ENCODE measurements at regions not wholly inside any gene's neighbourhood (a gene's known extent, or its start where the extent isn't known, plus 50 kb on each side); places are given as distances from the start of the nearest gene placed in this dataset.

DNA sequence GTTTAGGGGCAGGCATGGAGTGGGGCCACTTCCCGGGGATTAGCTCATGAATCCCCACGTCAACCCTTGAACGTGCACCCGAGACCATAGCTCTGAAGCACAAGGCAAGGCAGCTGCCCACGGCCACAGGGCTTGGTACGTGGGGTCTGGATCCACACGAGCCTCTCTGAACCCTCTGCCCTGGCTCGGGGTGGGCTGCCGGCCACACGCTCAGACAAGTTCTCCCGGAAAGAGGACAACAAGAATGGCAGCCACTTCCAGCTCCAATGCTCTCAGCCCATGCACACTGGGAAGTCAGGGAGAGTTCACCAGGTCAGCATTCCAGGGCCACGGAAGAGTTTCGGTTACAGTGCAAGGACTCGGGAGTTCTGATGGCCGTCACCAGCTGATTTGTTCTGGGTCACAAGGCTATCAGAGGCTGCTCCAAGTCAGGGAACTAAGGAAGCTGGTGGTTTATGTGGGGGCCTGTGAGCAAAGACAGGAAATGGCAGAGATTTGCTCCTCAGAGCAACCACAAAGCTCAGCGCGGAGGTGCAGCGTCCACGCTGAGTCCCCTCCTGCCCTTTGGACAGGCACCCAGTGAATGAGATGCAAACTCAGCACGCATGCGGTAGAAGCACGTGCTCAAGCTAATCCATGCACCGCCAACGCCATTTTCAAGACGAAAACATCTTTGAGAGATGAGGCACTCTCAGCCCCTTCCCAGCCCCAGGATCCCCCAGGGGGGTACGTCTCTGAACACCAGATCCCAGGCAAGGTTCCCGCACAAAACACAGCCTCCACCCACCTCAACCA is 356.4 kb downstream of the FOXL1 start:
- no peak overlapping the region for H3K4me3 ChIP-seq (ENCODE audit: low read length in 2 of 2)
- peaks cover under 1 to 42% of the 10 kb centered on the region in 2 donors for H3K27me3 ChIP-seq (ENCODE audit: control insufficient read depth in 2 of 2, insufficient read depth in 1 of 2, low read length in 1 of 2)
- peaks cover 0 to 6% of the 10 kb centered on the region in 2 donors for H3K4me1 ChIP-seq (ENCODE audit: control insufficient read depth in 2 of 2, insufficient read depth in 2 of 2, low read length in 2 of 2)
- no peak overlapping the region for H3K27ac ChIP-seq (ENCODE audit: low read depth in 1 of 2, low read length in 1 of 2)
- no peak for DNase-seq (ENCODE audit: low read depth in 6 of 9, low spot score in 9 of 9)
- peaks cover 0 to 3% of the 10 kb centered on the region in 2 donors for H3K9me3 ChIP-seq (ENCODE audit: control insufficient read depth in 2 of 2, insufficient read depth in 1 of 2, low read length in 1 of 2)
- WGBS = 24% methylated on average over 27 of the region's 27 CpGs
- no peaks in the 10 kb centered on the region for H3K36me3 ChIP-seq (ENCODE audit: control insufficient read depth in 2 of 2, insufficient read depth in 2 of 2, low read length in 1 of 2)

DNA sequence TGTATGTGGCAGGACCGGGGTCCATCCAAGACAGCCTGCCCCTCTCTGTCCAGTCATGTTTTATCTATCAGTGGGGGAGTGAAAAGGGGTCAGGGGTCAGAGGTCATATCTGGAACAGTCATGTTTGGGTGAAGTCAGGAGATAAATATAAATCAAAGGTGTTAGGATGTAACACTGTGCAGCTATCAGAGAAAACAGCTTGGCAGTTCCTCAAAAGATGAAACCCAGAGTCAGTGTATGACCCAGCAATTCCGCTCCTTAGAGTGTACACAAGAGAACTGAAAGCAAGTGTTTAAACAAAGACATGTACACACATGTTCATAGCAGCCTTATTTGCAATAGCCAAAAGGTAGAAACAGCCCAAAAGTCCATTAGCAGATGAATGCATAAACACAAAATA is 361.3 kb downstream of the FOXL1 start:
- 98% methylated on average over 2 of the region's 2 CpGs for WGBS
- DNase-seq (ENCODE audit: low read depth in 6 of 9, low spot score in 9 of 9) = no peak
- H3K4me3 ChIP-seq (ENCODE audit: low read length in 2 of 2) = no peak overlapping the region
- peaks cover 0 to 20% of the 10 kb centered on the region in 2 donors for H3K27me3 ChIP-seq (ENCODE audit: control insufficient read depth in 2 of 2, insufficient read depth in 1 of 2, low read length in 1 of 2)
- H3K27ac ChIP-seq (ENCODE audit: low read depth in 1 of 2, low read length in 1 of 2) = no peak overlapping the region
- peaks cover 0 to 3% of the 10 kb centered on the region in 2 donors for H3K9me3 ChIP-seq (ENCODE audit: control insufficient read depth in 2 of 2, insufficient read depth in 1 of 2, low read length in 1 of 2)
- peaks cover 0 to 6% of the 10 kb centered on the region in 2 donors for H3K4me1 ChIP-seq (ENCODE audit: control insufficient read depth in 2 of 2, insufficient read depth in 2 of 2, low read length in 2 of 2)
- H3K36me3 ChIP-seq (ENCODE audit: control insufficient read depth in 2 of 2, insufficient read depth in 2 of 2, low read length in 1 of 2) = no peaks in the 10 kb centered on the region

DNA sequence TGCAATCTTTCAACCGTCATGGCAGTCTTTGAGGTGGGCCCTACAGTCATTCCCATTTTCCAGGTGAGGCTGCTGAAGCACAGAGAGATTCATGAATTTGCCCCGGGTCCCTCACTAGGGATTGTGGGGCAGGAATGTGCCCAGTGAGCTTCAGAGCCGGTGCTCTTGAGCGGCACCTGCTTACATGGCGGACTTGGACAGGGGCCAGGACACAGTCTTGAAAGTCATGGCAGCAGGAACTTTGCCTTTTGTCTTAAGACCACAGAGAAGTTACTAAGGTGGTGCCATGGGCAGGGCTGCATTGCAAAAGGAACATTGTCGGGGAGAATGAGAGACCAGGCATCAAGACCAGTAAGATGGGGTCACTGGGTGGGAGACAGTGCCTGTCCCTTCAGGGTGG is 363.4 kb downstream of the FOXL1 start:
- H3K27me3 ChIP-seq (ENCODE audit: control insufficient read depth in 2 of 2, insufficient read depth in 1 of 2, low read length in 1 of 2) = no peaks in the 10 kb centered on the region
- H3K9me3 ChIP-seq (ENCODE audit: control insufficient read depth in 2 of 2, insufficient read depth in 1 of 2, low read length in 1 of 2) = no peaks in the 10 kb centered on the region
- H3K4me3 ChIP-seq (ENCODE audit: low read length in 2 of 2) = no peak overlapping the region
- no peak overlapping the region for H3K27ac ChIP-seq (ENCODE audit: low read depth in 1 of 2, low read length in 1 of 2)
- 93% methylated on average over 6 of the region's 6 CpGs for WGBS
- no peaks in the 10 kb centered on the region for H3K36me3 ChIP-seq (ENCODE audit: control insufficient read depth in 2 of 2, insufficient read depth in 2 of 2, low read length in 1 of 2)
- DNase-seq (ENCODE audit: low read depth in 6 of 9, low spot score in 9 of 9) = no peak
- H3K4me1 ChIP-seq (ENCODE audit: control insufficient read depth in 2 of 2, insufficient read depth in 2 of 2, low read length in 2 of 2) = no peaks in the 10 kb centered on the region

DNA sequence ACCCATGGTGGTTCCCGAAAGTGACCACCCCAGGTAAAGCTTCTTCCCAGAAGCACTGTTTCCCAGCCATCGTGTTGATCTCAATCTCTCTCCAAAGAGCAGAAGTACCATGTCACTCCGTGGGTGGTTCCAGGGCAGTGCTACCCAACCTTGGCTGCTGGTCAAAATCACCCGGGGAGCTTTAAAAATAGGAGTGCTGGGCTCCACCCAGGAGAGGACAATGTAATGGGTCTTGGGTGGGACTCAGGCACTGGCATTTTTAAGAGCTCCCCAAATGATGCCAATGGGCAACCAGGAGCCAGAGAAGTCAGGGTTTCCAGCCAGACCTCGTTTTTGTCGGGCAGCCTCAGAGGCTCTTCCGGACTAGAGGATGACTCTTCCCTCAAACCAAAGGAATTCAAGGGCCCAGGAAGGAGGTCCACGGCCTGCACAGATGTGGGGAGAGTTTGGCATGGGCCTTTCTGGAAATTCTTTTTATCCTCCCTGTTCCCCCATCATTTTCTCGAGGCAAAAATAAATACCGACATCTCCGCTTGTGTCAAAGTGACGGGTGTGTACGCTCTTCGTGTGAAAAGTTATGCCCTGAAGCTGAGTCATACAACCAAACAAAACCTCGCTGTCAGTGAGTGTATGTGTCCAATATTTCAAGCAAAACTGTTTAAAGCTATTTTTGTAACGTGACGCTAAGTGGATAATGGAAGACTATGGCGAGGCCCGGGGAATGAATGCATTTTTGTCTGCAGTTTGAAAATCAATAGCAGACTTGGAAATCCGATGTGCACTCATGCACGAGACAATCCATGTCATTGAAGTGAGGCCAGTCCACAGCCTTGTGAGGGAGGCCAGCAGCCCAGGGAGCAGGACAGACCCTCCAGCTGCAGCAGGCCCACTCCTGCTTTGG is 364.1 kb downstream of the FOXL1 start:
- no peaks in the 10 kb centered on the region for H3K27me3 ChIP-seq (ENCODE audit: control insufficient read depth in 2 of 2, insufficient read depth in 1 of 2, low read length in 1 of 2)
- no peaks in the 10 kb centered on the region for H3K36me3 ChIP-seq (ENCODE audit: control insufficient read depth in 2 of 2, insufficient read depth in 2 of 2, low read length in 1 of 2)
- DNase-seq (ENCODE audit: low read depth in 6 of 9, low spot score in 9 of 9) = no peak
- 89% methylated on average over 21 of the region's 21 CpGs for WGBS
- no peak overlapping the region for H3K4me3 ChIP-seq (ENCODE audit: low read length in 2 of 2)
- no peak overlapping the region for H3K27ac ChIP-seq (ENCODE audit: low read depth in 1 of 2, low read length in 1 of 2)
- H3K9me3 ChIP-seq (ENCODE audit: control insufficient read depth in 2 of 2, insufficient read depth in 1 of 2, low read length in 1 of 2) = no peaks in the 10 kb centered on the region
- no peaks in the 10 kb centered on the region for H3K4me1 ChIP-seq (ENCODE audit: control insufficient read depth in 2 of 2, insufficient read depth in 2 of 2, low read length in 2 of 2)

DNA sequence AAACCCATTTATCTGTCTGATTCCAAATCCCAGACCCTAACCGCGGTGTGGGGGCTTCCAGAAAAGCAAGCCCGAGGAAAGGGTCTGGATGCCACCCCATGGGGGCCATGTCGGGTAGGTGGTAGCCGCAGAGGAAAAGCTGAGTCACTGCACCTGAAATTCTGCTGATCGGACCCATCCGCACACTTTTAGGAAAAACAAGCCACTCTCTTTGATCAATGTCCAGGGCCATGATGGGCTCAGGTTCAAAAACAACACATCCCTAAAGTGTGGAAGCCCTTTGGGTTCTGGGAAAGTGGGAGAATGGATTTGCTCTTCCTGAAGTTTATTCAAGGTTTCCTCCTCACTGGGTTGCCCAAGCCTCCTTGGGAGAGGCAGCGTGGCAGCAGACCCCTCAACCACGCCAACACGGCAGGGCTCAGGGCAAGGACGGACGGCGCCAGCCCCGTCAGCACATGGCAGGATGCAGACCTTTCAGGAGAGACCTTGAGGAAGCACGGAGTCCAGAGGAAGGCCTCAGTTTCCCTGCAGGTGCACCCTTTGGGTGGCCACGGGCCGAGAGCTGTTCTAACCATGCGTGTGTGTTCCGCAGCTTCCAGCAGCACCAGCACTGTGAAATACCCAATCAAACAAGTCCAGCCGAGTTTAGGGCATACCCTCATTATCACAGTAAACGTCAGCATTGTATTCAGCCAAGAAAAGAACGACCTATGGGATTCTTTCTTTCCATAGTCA is 367.0 kb downstream of the FOXL1 start:
- WGBS = 92% methylated on average over 22 of the region's 22 CpGs
- no peak for DNase-seq (ENCODE audit: low read depth in 6 of 9, low spot score in 9 of 9)
- H3K4me3 ChIP-seq (ENCODE audit: low read length in 2 of 2) = no peak overlapping the region
- H3K9me3 ChIP-seq (ENCODE audit: control insufficient read depth in 2 of 2, insufficient read depth in 1 of 2, low read length in 1 of 2) = no peaks in the 10 kb centered on the region
- H3K27me3 ChIP-seq (ENCODE audit: control insufficient read depth in 2 of 2, insufficient read depth in 1 of 2, low read length in 1 of 2) = no peaks in the 10 kb centered on the region
- H3K36me3 ChIP-seq (ENCODE audit: control insufficient read depth in 2 of 2, insufficient read depth in 2 of 2, low read length in 1 of 2) = no peaks in the 10 kb centered on the region
- peaks cover 0 to 8% of the 10 kb centered on the region in 2 donors for H3K4me1 ChIP-seq (ENCODE audit: control insufficient read depth in 2 of 2, insufficient read depth in 2 of 2, low read length in 2 of 2)
- no peak overlapping the region for H3K27ac ChIP-seq (ENCODE audit: low read depth in 1 of 2, low read length in 1 of 2)

DNA sequence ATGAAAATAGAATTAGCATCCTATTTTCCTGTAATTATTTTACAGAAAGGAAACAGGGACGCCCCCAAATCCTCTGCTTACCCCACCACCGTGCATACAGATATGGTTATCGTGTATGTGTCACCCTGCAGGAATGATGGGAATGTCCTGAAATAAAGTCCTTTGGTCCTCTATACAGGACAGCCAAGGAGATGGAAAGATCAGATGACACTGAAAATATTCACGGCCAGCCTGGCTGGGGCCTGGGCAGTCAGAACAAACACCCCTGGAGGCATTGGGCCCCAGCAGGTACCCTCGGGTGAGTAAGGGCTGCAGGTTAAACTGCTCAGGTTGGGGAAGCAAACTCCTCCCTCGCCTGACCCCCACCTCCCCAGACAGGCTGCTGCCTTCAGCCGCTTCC is 368.0 kb downstream of the FOXL1 start:
- Histone ChIP-seq H3K27me3 (ENCODE audit: control insufficient read depth in 2 of 2, insufficient read depth in 1 of 2, low read length in 1 of 2) (no peaks in the 10 kb centered on the region), H3K36me3 (ENCODE audit: control insufficient read depth in 2 of 2, insufficient read depth in 2 of 2, low read length in 1 of 2) (no peaks in the 10 kb centered on the region), H3K4me3 (ENCODE audit: low read length in 2 of 2) (no peak overlapping the region), H3K9me3 (ENCODE audit: control insufficient read depth in 2 of 2, insufficient read depth in 1 of 2, low read length in 1 of 2) (no peaks in the 10 kb centered on the region), H3K4me1 (ENCODE audit: control insufficient read depth in 2 of 2, insufficient read depth in 2 of 2, low read length in 2 of 2) (peaks cover 0 to 8% of the 10 kb centered on the region in 2 donors), H3K27ac (ENCODE audit: low read depth in 1 of 2, low read length in 1 of 2) (no peak overlapping the region)
- WGBS = 83% methylated on average over 7 of the region's 7 CpGs
- no peak for DNase-seq (ENCODE audit: low read depth in 6 of 9, low spot score in 9 of 9)

DNA sequence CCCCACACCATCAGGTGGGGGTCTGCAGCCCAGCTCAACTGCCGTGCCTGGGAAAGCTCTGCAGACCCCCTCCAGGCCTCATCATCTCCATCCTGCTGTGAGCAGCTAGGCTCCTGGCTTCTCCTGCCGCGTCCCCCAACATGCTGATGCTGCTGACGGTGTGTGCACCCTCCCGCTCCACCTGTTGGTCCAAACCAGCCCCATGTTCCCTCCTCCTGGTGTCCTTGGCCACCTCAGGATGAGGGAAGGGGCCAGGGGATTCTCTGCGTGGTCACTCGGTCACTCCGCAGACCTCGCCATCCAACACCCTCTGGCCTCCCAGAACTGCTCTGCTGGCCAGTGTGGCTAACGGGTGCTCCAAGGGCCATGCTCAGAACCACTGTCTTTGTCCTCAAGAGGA is 368.6 kb downstream of the FOXL1 start:
- no peaks in the 10 kb centered on the region for H3K27me3 ChIP-seq (ENCODE audit: control insufficient read depth in 2 of 2, insufficient read depth in 1 of 2, low read length in 1 of 2)
- DNase-seq (ENCODE audit: low read depth in 6 of 9, low spot score in 9 of 9) = no peak
- H3K36me3 ChIP-seq (ENCODE audit: control insufficient read depth in 2 of 2, insufficient read depth in 2 of 2, low read length in 1 of 2) = no peaks in the 10 kb centered on the region
- no peak overlapping the region for H3K27ac ChIP-seq (ENCODE audit: low read depth in 1 of 2, low read length in 1 of 2)
- 96% methylated on average over 10 of the region's 10 CpGs for WGBS
- no peak overlapping the region for H3K4me3 ChIP-seq (ENCODE audit: low read length in 2 of 2)
- peaks cover 0 to 8% of the 10 kb centered on the region in 2 donors for H3K4me1 ChIP-seq (ENCODE audit: control insufficient read depth in 2 of 2, insufficient read depth in 2 of 2, low read length in 2 of 2)
- H3K9me3 ChIP-seq (ENCODE audit: control insufficient read depth in 2 of 2, insufficient read depth in 1 of 2, low read length in 1 of 2) = no peaks in the 10 kb centered on the region

DNA sequence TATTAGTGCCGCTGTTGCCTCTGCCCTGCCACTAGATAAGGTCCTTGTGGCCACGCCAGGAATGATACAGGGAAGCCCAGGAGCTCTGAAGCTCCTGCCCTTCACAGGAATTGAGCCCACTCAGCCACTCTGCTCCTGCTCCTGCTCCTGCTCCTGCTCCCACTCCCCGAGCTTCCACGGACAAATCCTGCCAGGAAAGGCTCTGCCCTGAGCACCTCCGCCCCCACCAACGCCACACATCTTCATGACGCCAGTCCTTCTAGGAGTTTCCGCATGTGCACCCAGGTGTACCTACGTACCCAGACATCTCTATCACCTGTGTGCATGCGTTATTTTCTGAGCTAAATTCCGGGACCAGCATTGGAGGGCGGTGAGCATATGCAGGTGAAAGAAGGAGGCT is 369.1 kb downstream of the C16orf95 start:
- Histone ChIP-seq H3K27me3 (ENCODE audit: control insufficient read depth in 2 of 2, insufficient read depth in 1 of 2, low read length in 1 of 2) (no peaks in the 10 kb centered on the region), H3K4me1 (ENCODE audit: control insufficient read depth in 2 of 2, insufficient read depth in 2 of 2, low read length in 2 of 2) (peaks cover 0 to 8% of the 10 kb centered on the region in 2 donors), H3K4me3 (ENCODE audit: low read length in 2 of 2) (no peak overlapping the region), H3K27ac (ENCODE audit: low read depth in 1 of 2, low read length in 1 of 2) (no peak overlapping the region), H3K9me3 (ENCODE audit: control insufficient read depth in 2 of 2, insufficient read depth in 1 of 2, low read length in 1 of 2) (no peaks in the 10 kb centered on the region), H3K36me3 (ENCODE audit: control insufficient read depth in 2 of 2, insufficient read depth in 2 of 2, low read length in 1 of 2) (no peaks in the 10 kb centered on the region)
- no peak for DNase-seq (ENCODE audit: low read depth in 6 of 9, low spot score in 9 of 9)
- WGBS = 94% methylated on average over 12 of the region's 12 CpGs

Data from thymus (tissue), 11 donors.